Fibroblast of skin of left quadriceps (primary cell): ENCODE measurements at regions not wholly inside any gene's neighbourhood (a gene's known extent, or its start where the extent isn't known, plus 50 kb on each side); places are given as distances from the start of the nearest gene placed in this dataset.
A peak's percentile ranks its signal among the peaks of the same experiment; 100 is the strongest.
"Not testable (repeated sequence)": the region's sequence is repeated elsewhere in the genome, so short reads cannot be mapped to it uniquely, and the experiment has no call there.

Experiments used
- DNase-seq, 2 experiments: peaks; one replicate each; pipeline ENCODE4 v3.0.0-alpha.2; 2013; ENCODE audit warnings: low read depth in 2 of 2

- DNase-seq: no peak
These were observed 1041.5 kb upstream of the CRIM1 start for GRCh38 chr2:35314049-35314448.

GRCh38 chr2:35301369-35301768 lies 1054.2 kb upstream of the CRIM1 start:
- DNase-seq: no peak

GRCh38 chr2:35298493-35298892 lies 1057.1 kb upstream of the CRIM1 start:
- DNase-seq: peak in 1 of 2 experiments; percentile 1

- no peak for DNase-seq
These were observed 1058.2 kb upstream of the CRIM1 start for GRCh38 chr2:35297403-35297802.

DNA sequence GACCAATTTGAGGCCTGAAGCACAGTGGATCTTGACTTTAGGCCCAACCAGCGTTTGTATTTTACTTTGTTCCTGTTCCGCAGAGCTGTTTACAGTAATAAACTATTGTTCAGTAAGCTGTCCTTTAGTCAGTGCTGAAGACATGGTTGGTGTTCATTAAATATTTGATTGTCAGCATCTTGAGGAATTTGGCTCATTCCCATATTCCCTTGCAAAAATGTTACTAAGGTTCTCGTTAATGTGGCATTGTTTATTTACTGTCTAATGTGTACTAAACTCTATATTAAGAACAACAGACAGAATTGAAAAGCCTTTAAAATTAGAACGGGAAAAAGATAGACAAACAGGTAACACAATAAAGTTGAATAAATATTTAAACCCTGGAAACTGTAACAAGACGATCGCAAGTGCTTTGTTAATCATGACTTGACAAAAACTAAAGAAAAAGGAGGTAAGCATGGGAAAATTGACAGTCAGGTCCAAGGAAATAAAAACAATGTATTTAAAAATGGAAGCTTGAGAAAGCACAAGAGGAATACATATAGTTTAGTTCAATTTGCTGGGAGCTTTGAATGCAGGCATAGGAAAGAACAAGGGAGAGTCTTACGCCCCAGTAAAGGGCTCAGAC lies 1060.8 kb upstream of the CRIM1 start:
- no peak for DNase-seq

DNA sequence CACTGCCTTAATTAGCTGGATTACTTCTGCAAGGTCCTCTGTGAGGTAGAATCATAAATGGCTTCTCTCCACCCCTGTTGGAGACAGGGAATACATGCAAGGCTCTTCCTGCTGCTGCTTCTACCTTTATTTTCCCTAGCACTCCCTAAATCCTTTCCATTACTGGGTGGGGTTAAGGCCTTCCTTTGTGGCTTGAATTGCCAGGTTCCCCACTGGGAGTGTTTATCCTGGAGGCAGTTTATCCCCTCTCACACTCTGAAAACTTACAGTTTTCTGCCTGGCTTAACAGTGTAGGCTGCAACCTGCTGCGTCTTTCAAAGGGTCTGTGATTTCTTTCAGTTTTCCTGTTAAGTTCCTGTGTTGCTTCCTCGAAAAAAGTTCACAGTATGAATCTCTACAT lies 1062.3 kb upstream of the CRIM1 start:
- no peak for DNase-seq

- DNase-seq: no peak
These were observed 1063.4 kb upstream of the CRIM1 start for GRCh38 chr2:35292199-35292598.

DNA sequence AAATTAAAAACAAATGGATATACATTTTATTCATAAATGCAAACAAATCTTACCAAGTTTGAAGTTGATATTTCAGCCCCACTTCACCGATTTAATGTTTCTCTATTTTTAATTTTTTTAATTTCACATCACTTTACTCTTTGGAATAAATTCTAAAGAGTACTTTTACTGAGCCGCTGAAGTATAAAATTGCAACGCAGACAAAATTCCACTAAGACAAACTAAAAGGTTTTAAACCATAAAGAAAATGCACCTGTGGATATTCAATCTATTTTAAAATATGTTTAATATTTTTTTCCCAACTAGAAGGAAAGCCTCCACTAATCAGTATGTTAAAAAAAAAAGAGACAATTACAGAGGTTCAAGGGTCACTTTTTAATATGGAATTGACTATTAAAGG lies 1073.9 kb upstream of the CRIM1 start:
- no peak for DNase-seq

DNA sequence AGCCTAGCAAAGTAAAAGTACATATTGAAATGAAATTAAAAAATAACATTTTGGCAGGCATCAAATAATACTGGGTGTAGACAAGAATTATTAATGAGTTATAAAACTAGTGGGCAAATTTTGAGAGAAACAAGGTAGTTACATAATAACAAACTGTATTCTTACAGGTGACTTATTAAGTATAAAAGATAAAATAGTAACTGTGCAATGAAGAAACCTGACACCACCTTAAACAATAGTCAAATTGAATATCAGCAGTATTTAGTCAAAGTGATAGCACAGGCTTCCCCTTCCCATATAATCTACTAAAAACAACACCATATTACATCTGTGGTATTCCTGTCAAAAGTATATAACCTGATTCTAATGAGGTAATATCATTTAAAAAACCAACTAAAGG lies 1099.8 kb upstream of the CRIM1 start:
- DNase-seq: no peak

GRCh38 chr2:35251156-35251555 lies 1104.4 kb upstream of the CRIM1 start:
- DNase-seq: no peak

- no peak for DNase-seq
These were observed 1108.9 kb upstream of the CRIM1 start for GRCh38 chr2:35246702-35247101.

GRCh38 chr2:35228584-35228983 lies 1127.0 kb upstream of the CRIM1 start:
- DNase-seq: no peak

DNA sequence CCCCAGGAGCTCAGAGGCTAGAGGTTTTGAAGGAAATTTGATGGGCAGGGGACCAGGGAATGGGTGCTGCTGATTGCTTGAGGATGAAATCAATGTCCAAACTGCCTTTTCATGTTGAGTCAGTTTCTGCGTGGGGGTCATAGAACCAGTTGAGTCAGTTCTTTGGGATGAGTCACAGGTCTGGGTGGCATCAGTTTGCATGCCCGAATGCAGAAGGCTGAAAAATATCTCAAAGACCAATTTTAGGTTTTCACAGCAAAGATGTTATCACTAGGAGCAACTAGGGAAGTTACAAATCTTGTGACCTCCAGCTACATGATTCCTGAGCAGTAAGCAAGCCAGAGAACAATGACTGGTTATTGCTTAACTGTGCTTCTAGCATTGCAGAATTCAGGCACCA lies 1135.1 kb upstream of the CRIM1 start:
- DNase-seq: no peak

GRCh38 chr2:35204881-35205280 lies 1150.7 kb upstream of the CRIM1 start:
- no peak for DNase-seq

GRCh38 chr2:35204323-35204722 lies 1151.3 kb upstream of the CRIM1 start:
- DNase-seq: no peak

- DNase-seq: no peak
These were observed 1156.3 kb upstream of the CRIM1 start for GRCh38 chr2:35199298-35199697.

DNA sequence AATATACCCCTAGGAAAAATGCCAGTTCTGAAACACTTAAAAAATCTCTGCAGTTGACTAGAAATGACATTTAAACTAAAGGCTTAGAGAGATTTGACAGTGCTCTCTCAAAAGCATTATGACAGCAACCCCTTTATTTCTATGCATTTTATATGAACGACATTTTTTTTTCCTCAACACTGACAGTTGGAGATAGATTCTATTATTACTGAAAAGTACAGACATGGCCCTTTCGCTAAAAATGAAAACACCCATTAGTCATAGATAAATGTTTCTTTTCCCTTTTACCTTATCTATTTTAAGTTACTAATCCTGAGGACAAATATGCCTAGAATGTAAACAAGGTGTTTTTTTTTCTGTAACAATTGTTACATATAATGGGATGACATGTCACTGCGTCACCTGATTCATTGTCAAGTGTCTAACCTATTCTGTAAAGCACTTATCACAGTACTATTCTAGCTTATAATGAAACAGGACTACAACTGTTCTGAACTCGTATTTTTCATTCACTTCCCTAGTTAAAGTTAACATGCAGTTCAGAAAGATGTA lies 1169.6 kb upstream of the CRIM1 start:
- no peak for DNase-seq

DNA sequence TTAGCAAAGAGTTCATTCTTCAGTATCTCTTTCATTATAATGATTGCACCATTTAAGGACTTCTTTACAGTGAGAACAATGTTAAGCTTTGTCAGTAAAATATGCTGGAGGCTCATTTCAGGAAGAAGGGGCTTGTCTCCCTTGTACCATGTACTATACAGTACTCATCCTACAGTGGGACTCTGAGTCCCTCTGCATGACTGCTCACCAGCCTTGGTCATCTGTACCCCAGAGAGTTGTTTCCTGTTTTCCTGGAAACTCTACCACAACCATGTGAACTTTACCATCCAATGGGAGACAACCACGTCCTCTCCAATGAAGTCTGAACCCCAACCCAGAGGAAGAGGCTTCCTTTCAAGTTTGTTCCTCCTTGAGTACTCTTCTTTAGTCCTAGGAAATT lies 1171.1 kb upstream of the CRIM1 start:
- no peak for DNase-seq

DNA sequence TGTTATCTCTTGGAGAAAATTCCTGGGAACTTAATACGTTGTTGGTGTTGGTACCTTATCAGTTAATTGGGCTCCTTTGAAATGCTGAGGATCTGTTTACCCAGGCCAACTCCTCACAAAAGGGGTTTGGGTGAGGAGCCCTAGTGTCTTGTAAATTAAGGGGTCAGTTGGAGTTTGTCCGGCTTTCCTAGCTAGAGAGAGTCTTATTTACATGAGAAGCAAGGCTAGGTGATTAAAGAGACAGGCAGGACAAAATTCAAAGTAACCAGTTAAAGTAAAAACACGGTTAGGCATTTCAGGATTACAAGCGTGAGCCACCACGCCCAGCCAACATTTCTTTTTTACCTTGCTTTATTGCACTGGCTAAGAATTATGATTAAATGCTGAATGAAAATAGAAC lies 1178.9 kb upstream of the CRIM1 start:
- DNase-seq: not testable (repeated sequence)

DNA sequence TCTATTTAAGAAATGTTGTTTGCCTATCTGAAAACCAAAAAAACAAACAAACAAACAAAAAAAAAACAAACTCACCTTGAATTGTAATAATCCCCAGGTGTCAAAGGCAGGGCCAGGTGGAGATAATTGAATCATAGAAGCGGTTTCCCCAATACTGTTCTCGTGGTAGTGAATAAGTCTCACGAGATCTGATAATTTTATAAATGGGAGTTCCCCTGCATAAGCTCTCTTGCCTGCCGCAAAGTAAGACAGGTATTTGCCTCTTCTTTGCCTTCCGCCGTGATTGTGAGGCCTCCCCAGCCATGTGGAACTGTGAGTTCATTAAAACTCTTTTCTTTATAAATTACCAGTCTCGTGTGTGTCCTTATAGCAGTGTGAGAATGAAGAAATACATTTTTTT lies 1180.7 kb upstream of the CRIM1 start:
- no peak for DNase-seq

- no peak for DNase-seq
These were observed 1182.9 kb upstream of the CRIM1 start for GRCh38 chr2:35172687-35173086.

DNA sequence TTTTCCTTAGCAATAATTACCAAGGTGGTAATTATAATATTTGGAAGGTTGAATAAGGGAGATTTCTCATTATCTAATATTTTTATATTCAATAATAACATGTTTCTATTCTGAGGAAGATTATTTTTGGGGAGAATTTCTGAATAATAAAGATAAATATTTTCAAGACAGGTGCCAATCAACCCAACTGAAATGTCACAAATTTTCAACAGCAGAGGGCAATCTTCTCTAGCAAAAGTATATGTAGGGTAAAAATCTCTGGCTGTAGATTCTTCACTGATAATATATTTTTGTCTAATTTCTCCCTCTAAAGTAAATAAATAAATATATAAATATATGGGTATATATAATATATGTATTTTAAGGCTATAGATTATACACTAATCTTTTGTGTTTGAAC lies 1187.2 kb upstream of the CRIM1 start:
- DNase-seq: no peak

DNA sequence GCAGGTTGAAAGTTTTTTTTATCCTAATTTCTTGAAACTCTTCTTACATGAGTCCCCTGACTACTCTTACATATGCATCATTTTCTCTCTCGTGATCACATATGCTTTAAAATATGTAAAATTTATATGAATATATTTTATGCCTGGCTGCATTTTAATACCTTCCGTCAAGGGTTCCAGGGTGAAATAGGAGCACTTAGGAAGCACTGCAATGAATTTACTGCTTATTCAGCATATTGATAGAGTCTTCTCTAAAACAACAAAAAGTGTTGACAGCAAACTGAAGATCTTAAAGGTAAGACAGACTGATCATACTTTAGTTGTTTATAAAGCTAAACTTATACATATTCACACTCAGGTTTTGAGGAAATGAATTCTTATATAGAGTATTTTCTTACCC lies 1191.6 kb upstream of the CRIM1 start:
- no peak for DNase-seq

GRCh38 chr2:35160871-35161270 lies 1194.7 kb upstream of the CRIM1 start:
- no peak for DNase-seq
